ENCODE measurements at regions not wholly inside any gene's neighbourhood (a gene's known extent, or its start where the extent isn't known, plus 50 kb on each side); places are given as distances from the start of the nearest gene placed in this dataset.
"Not testable (repeated sequence)": the region's sequence is repeated elsewhere in the genome, so short reads cannot be mapped to it uniquely, and the experiment has no call there.

GRCh38 chr4:138790706-138791340, 224.8 kb upstream of the NOCT start:
- Histone ChIP-seq H3K27ac (no peak overlapping the region), H3K4me1 (no peaks in the 10 kb centered on the region), H3K36me3 (no peaks in the 10 kb centered on the region), H3K27me3 (no peaks in the 10 kb centered on the region), H3K4me3 (no peak overlapping the region), H3K9me3 (no peaks in the 10 kb centered on the region)
- no peak for TF ChIP-seq CTCF (IDR thresholded peaks at IDR 0.05)
- no peak for TF ChIP-seq POLR2A (IDR thresholded peaks at IDR 0.05)
- no peak for DNase-seq
- intact Hi-C loops (cut with DNase I; ENCODE audit: low total_unique reads): no loop called here

- DNase-seq: no peak
- Histone ChIP-seq H3K4me1 (no peaks in the 10 kb centered on the region), H3K27me3 (no peaks in the 10 kb centered on the region), H3K9me3 (no peaks in the 10 kb centered on the region), H3K36me3 (no peaks in the 10 kb centered on the region), H3K27ac (no peak overlapping the region), H3K4me3 (no peak overlapping the region)
- intact Hi-C loops (cut with DNase I; ENCODE audit: low total_unique reads): no loop called here
- TF ChIP-seq POLR2A (IDR thresholded peaks at IDR 0.05): no peak
- TF ChIP-seq CTCF (IDR thresholded peaks at IDR 0.05): no peak
Measured at GRCh38 chr4:138789796-138790195, 225.8 kb upstream of the NOCT start.

- Histone ChIP-seq H3K9me3 (no peaks in the 10 kb centered on the region), H3K4me1 (no peaks in the 10 kb centered on the region), H3K4me3 (no peak overlapping the region), H3K36me3 (no peaks in the 10 kb centered on the region), H3K27me3 (no peaks in the 10 kb centered on the region), H3K27ac (no peak overlapping the region)
- no peak for DNase-seq
- intact Hi-C loops (cut with DNase I; ENCODE audit: low total_unique reads): no loop called here
- TF ChIP-seq CTCF (IDR thresholded peaks at IDR 0.05): no peak
- TF ChIP-seq POLR2A (IDR thresholded peaks at IDR 0.05): no peak
Measured at GRCh38 chr4:138788857-138789256, 226.7 kb upstream of the NOCT start.

- DNase-seq: no peak
- Histone ChIP-seq H3K9me3 (no peaks in the 10 kb centered on the region), H3K27ac (no peak overlapping the region), H3K4me1 (no peaks in the 10 kb centered on the region), H3K4me3 (no peak overlapping the region), H3K36me3 (no peaks in the 10 kb centered on the region), H3K27me3 (no peaks in the 10 kb centered on the region)
- TF ChIP-seq CTCF (IDR thresholded peaks at IDR 0.05) (no peak), POLR2A (IDR thresholded peaks at IDR 0.05) (no peak)
- intact Hi-C loops (cut with DNase I; ENCODE audit: low total_unique reads): no loop called here
Measured at GRCh38 chr4:138788267-138788790, 227.3 kb upstream of the NOCT start.

- intact Hi-C loops (cut with DNase I; ENCODE audit: low total_unique reads); DNase-seq; H3K27ac ChIP-seq; H3K4me1 ChIP-seq; H3K4me3 ChIP-seq; H3K9me3 ChIP-seq; H3K27me3 ChIP-seq; H3K36me3 ChIP-seq: not testable (repeated sequence)
Measured at GRCh38 chr4:138779761-138780160, 235.8 kb upstream of the NOCT start.

- H3K9me3 ChIP-seq: no peaks in the 10 kb centered on the region
- TF ChIP-seq POLR2A (IDR thresholded peaks at IDR 0.05): no peak
- no peak for TF ChIP-seq CTCF (IDR thresholded peaks at IDR 0.05)
- no peaks in the 10 kb centered on the region for H3K4me1 ChIP-seq
- no peaks in the 10 kb centered on the region for H3K27me3 ChIP-seq
- no peaks in the 10 kb centered on the region for H3K36me3 ChIP-seq
- no peak for DNase-seq
- no peak overlapping the region for H3K27ac ChIP-seq
- intact Hi-C loops (cut with DNase I; ENCODE audit: low total_unique reads): no loop called here
- H3K4me3 ChIP-seq: no peak overlapping the region
Measured at GRCh38 chr4:138775890-138776289, 239.7 kb upstream of the NOCT start.

Measured in uterus (tissue), 3 donors.